Cardiac fibroblast (primary cell): ENCODE measurements at regions not wholly inside any gene's neighbourhood (a gene's known extent, or its start where the extent isn't known, plus 50 kb on each side); places are given as distances from the start of the nearest gene placed in this dataset.

ENCODE experiments used
- DNase-seq, 2 donors: peaks; one replicate each; pipeline versions ENCODE4 v3.0.0 to v3.0.0-alpha.2; 2010; ENCODE audit warnings: low read depth in 2 of 2
- H3K4me3 ChIP-seq, 2 donors: replicated peaks in 1 of 2; 1 replicate in 1 of 2; 2 replicates in 1 of 2; pipeline ENCODE4 v1.5.1; 2011; ENCODE audit warnings: low read depth in 2 of 2, low read length in 2 of 2, mild to moderate bottlenecking in 2 of 2, moderate library complexity in 1 of 2
- TF ChIP-seq, protein P1 (sequence below): IDR thresholded peaks from one replicate; pipeline ENCODE4 v1.5.1; 2011; ENCODE audit warnings: low read depth, mild to moderate bottlenecking, low read length, inconsistent platforms

DNA sequence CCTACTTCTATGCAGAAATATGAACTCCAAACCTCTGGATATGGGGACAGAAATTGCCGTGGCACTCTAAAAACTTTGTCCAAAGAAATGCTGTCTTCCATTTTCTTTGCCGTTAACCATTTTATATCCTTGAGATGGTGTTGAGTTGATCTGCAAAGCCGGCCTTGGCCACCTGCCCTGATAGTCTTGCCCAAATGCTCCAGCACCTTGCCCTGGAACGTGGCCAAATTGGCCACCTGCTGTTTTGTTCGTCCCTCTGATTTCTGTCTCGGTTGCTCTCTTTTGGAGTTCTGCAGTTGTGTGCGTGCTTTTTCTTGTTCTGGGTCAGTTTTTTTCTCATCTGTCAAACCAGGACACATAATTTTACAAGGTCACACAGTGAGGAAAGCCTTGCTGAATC lies 239.7 kb upstream of the GMDS start:
- TF ChIP-seq, protein P1, sequence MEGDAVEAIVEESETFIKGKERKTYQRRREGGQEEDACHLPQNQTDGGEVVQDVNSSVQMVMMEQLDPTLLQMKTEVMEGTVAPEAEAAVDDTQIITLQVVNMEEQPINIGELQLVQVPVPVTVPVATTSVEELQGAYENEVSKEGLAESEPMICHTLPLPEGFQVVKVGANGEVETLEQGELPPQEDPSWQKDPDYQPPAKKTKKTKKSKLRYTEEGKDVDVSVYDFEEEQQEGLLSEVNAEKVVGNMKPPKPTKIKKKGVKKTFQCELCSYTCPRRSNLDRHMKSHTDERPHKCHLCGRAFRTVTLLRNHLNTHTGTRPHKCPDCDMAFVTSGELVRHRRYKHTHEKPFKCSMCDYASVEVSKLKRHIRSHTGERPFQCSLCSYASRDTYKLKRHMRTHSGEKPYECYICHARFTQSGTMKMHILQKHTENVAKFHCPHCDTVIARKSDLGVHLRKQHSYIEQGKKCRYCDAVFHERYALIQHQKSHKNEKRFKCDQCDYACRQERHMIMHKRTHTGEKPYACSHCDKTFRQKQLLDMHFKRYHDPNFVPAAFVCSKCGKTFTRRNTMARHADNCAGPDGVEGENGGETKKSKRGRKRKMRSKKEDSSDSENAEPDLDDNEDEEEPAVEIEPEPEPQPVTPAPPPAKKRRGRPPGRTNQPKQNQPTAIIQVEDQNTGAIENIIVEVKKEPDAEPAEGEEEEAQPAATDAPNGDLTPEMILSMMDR, result no peak
- no peak overlapping the region for H3K4me3 ChIP-seq
- no peak for DNase-seq

DNA sequence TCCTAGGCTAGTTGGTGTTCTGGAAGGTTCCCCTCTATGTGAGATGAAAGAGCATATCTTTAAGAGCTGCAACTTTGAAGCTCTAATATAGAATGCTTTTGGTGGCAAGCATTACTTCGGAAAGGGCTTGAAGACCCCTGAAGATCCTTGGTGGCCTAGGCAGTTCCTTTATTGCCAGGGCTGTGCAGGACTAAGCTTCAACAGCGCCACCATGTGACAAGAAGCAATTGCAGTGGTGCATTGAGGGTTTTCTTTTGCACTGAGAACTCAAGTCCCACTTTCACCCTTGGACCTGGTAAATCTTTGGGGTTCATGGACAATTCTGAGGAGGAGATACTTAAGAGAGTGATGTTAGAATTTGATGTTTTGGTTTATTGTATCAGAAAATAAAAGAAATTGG lies 237.4 kb upstream of the GMDS start:
- DNase-seq, result no peak
- H3K4me3 ChIP-seq, result no peak overlapping the region
- TF ChIP-seq, protein P1, result peak; percentile 2

DNA sequence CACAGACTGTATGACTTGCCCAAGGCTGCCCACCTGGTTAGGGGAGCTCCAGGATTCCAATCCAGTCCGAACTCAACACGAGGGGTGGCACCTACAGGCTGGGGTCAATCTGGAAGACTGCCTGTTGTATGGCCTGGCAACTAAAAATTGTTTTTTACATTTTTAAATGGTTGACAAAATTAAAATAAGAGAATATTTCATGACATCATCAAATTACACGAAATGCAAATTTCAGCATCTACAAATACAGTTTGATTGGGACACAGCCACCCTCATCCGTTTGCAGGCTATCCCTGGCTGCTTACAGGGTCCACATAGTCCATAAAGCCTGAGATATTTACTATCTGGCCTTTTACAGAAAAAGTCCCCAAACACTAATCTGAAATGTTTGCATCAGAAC lies 235.9 kb upstream of the GMDS start:
- DNase-seq, result no peak
- TF ChIP-seq, protein P1, result no peak

DNA sequence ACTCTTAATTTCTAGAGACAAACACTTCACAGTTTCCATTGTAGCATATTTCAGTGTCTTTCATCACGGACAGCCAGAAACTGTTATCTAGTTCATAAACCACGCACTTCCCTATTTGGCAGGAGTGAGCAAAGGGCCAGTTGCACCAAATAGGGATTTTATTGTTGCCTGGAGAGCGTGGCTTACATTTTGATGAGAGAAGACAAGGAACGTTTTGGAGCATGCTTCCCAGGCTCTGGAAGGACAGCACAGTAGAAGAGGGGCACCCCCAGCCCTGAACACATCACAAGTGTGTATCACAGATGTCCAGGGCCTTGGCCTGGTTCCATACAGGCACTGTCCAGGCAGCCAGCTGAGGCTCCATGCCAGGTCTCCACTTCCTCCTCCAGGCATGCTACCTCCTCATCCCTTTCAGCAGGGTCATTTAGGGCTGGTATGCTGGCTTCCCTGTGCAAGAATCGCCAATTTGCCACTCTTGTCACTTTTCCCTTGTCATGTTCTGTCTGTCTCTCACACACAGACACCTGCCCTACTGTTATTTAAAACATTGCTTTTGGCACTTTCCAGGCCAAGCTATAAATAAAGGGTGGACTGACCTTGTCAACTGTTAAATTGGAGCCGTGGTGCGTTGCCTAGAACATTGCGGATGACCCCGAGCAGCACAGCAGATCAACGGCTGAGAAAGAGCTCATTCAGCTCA lies 235.0 kb upstream of the GMDS start:
- peak in 1 of 2 donors; percentile 54 for DNase-seq
- TF ChIP-seq, protein P1, result no peak
- H3K4me3 ChIP-seq, result no peak overlapping the region

More for the DNA sequence above, 235.9 kb upstream of the GMDS start:
- H3K4me3 ChIP-seq, result no peak overlapping the region

DNA sequence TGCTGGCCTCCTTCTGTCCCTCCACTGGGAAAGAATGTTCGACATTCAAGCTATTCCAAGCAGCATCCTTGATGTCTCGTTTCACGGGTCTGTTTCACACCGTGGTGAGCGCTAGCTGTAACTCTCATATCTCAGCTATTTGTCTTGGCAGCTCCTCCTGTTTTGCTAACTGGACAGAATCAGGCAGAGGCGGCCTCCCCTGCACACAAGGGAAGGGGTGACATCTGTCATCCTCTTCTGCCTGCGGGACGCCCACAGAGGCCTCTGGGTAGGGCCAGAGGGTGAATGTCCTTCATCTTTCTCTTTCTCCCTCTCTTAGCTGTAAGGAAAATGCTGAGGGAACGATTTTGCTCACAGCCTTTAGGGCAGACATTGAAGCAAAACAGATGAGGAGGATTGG lies 232.8 kb upstream of the GMDS start:
- H3K4me3 ChIP-seq, result no peak overlapping the region
- peak; percentile 36 to 54 for DNase-seq
- TF ChIP-seq, protein P1, result no peak

DNA sequence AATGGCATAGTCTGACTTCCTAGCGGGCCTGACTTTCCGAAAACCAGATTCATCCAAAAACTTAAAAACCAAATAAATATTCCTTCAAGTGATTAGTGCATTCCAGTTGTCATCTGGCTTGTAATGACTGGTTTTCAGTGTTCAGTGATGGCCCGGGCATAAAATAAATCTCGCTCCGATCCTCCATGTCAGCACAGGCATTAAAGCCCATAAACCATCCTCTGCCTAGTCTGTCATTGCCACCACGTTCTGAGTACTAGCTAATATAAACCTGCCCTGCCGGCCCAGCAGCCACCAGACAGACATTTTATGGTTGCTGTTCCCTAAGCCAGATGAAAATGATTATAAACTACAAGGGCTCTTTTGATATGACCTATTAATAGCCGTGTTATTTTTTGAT lies 232.3 kb upstream of the GMDS start:
- TF ChIP-seq, protein P1, result no peak
- no peak overlapping the region for H3K4me3 ChIP-seq
- DNase-seq, result no peak

DNA sequence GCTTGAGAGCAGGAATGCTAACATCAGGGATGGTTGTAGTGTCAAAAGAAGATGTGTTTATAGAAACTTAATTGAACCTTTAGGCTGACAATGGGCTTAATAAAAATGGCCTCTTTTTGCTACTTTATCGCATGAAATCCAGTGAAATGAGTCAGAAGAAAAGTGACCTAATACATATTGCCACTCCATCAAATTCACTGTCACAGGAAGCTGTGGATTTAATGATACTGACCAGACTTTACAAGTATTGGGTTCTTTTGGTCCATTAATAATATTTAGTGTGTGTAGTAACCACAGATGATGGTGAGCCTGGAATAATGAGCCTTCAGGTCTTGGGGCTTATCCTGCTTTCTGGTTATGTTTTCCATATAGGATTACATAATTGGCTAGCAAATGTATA lies 231.8 kb upstream of the GMDS start:
- TF ChIP-seq, protein P1, result no peak
- no peak for DNase-seq
- H3K4me3 ChIP-seq, result no peak overlapping the region
